RWPE1 (cell line): ENCODE measurements at regions not wholly inside any gene's neighbourhood (a gene's known extent, or its start where the extent isn't known, plus 50 kb on each side); places are given as distances from the start of the nearest gene placed in this dataset.

Experiments
- CTCF ChIA-PET: fragments of 350-600 bp; sonication (Branson Sonifier 250); formaldehyde crosslinking; extraction: SDS; loops from one replicate; lab custom pipeline; 2021; lab: Yijun Ruan, JAX
- POLR2A ChIA-PET: fragments of 400-600 bp; formaldehyde crosslinking; extraction: SDS; loops from one replicate; lab custom pipeline; 2020; ENCODE audit warnings: antibody characterized with exemption; ENCODE audit not compliant: low non-redundant PET; lab: Yijun Ruan, JAX
- DNase-seq: peaks from one replicate; pipeline ENCODE4 v3.0.0; 2012; ENCODE audit warnings: low spot score
- H3K27ac ChIP-seq: fragments of 450-650 bp; 2 replicates; pipeline ENCODE4 v1.5.1; 2017
- CTCF ChIP-seq: fragments of 450-650 bp; conservative IDR thresholded peaks from 2 replicates; pipeline ENCODE4 v1.5.1; 2017; ENCODE audit warnings: low read depth, mild to moderate bottlenecking

- no peak for TF ChIP-seq CTCF
- DNase-seq, result no peak
- ChIA-PET CTCF (no interaction called here), POLR2A (no interaction called here)
- no peak overlapping the region for H3K27ac ChIP-seq
Observed at GRCh38 chr17:71342737-71343136, 778.1 kb upstream of the SOX9 start.

GRCh38 chr17:71349908-71350600, 770.8 kb upstream of the SOX9 start:
- POLR2A ChIA-PET, result no interaction called here
- no peak for TF ChIP-seq CTCF
- CTCF ChIA-PET, result interaction anchor here (0.6 kb wide), 1 partner anchor 31 kb away, joined by 3 read pairs; no protein-coding TSS in a partner anchor

GRCh38 chr17:71360301-71360700, 760.5 kb upstream of the SOX9 start:
- ChIA-PET POLR2A (no interaction called here), CTCF (no interaction called here)
- H3K27ac ChIP-seq, result no peak overlapping the region
- no peak for TF ChIP-seq CTCF
- no peak for DNase-seq

More at GRCh38 chr17:71349908-71350600, 770.8 kb upstream of the SOX9 start:
- H3K27ac ChIP-seq, result no peak overlapping the region
- DNase-seq, result no peak

- TF ChIP-seq CTCF, result no peak
- H3K27ac ChIP-seq, result no peak overlapping the region
- DNase-seq, result no peak
- ChIA-PET CTCF (no interaction called here), POLR2A (no interaction called here)
Observed at GRCh38 chr17:71361656-71362450, 759.0 kb upstream of the SOX9 start.

GRCh38 chr17:71363661-71364060, 757.2 kb upstream of the SOX9 start:
- no peak overlapping the region for H3K27ac ChIP-seq
- ChIA-PET POLR2A (no interaction called here), CTCF (no interaction called here)
- DNase-seq, result no peak
- TF ChIP-seq CTCF, result no peak

- no peak for DNase-seq
- H3K27ac ChIP-seq, result no peak overlapping the region
- POLR2A ChIA-PET, result no interaction called here
- CTCF ChIA-PET, result no interaction called here
- TF ChIP-seq CTCF, result no peak
Observed at GRCh38 chr17:71371809-71372208, 749.0 kb upstream of the SOX9 start.
